ENCODE measurements at regions not wholly inside any gene's neighbourhood (a gene's known extent, or its start where the extent isn't known, plus 50 kb on each side); places are given as distances from the start of the nearest gene placed in this dataset.
"Not testable (repeated sequence)": the region's sequence is repeated elsewhere in the genome, so short reads cannot be mapped to it uniquely, and the experiment has no call there.

- no peaks in the 10 kb centered on the region for H3K9me3 Mint-ChIP-seq (ENCODE audit: insufficient read depth)
- WGBS (ENCODE audit: insufficient coverage), result no CpG with 5 or more reads among the region's 2 CpGs
- TF ChIP-seq EZH2 (IDR thresholded peaks at IDR 0.05; ENCODE audit: borderline replicate concordance, insufficient read depth, low read depth, low read length, poor library complexity, severe bottlenecking) (no peak), CTCF (IDR thresholded peaks at IDR 0.05) (no peak)
These were observed 756.7 kb upstream of the RGMB start for GRCh38 chr5:98016771-98017170.

GRCh38 chr5:98030273-98030672, 743.2 kb upstream of the RGMB start:
- POLR2A ChIA-PET; H3K4me3 Mint-ChIP-seq; H3K36me3 ChIP-seq (replicated peaks in 1 of 2; ENCODE audit: control extremely low read depth in 1 of 2, control insufficient read depth in 1 of 2, extremely low read depth in 1 of 2, insufficient read depth in 2 of 2, low read length in 1 of 2); H3K27ac ChIP-seq (ENCODE audit: low read length in 2 of 2); H3K9me3 ChIP-seq (ENCODE audit: control extremely low read depth in 1 of 3, control insufficient read depth in 2 of 3, insufficient read depth in 1 of 3, low read length in 2 of 3); H3K9ac ChIP-seq (ENCODE audit: low read length); H2AFZ ChIP-seq (ENCODE audit: insufficient read depth, low read depth, low read length, poor library complexity, severe bottlenecking); H3K4me1 Mint-ChIP-seq; H3K27me3 ChIP-seq (replicated peaks in 1 of 4; ENCODE audit: control extremely low read depth in 1 of 4, control insufficient read depth in 3 of 4, insufficient read depth in 4 of 4, low read length in 3 of 4); ATAC-seq (ENCODE audit: low read depth); H3K27me3 Mint-ChIP-seq; intact Hi-C loops (cut with micrococcal nuclease); H3K4me1 ChIP-seq (ENCODE audit: control insufficient read depth in 2 of 2, insufficient read depth in 2 of 2, low read length in 2 of 2); H3K79me2 ChIP-seq (ENCODE audit: control insufficient read depth, insufficient read depth, low read length); H3K27ac Mint-ChIP-seq; H3K4me2 ChIP-seq (replicated peaks; ENCODE audit: low read depth, low read length, poor library complexity, severe bottlenecking); DNase-seq; CTCF ChIA-PET; H4K20me1 ChIP-seq (ENCODE audit: control insufficient read depth, insufficient read depth, low read length, poor library complexity, severe bottlenecking); H3K4me3 ChIP-seq (ENCODE audit: control extremely low read depth in 1 of 5, extremely low read depth in 1 of 5, insufficient read depth in 1 of 5, low read depth in 2 of 5, low read length in 4 of 5); H3K9me3 Mint-ChIP-seq (ENCODE audit: insufficient read depth): not testable (repeated sequence)
- 78% methylated on average over 2 of the region's 4 CpGs for WGBS (ENCODE audit: insufficient coverage)

More at GRCh38 chr5:98016771-98017170, 756.7 kb upstream of the RGMB start:
- H3K27ac Mint-ChIP-seq, result no peak overlapping the region
- POLR2A ChIA-PET, result no interaction called here
- Histone ChIP-seq H3K9ac (ENCODE audit: low read length) (no peak overlapping the region), H3K4me1 (ENCODE audit: control insufficient read depth in 2 of 2, insufficient read depth in 2 of 2, low read length in 2 of 2) (no peaks in the 10 kb centered on the region), H2AFZ (ENCODE audit: insufficient read depth, low read depth, low read length, poor library complexity, severe bottlenecking) (no peak overlapping the region), H3K36me3 (replicated peaks in 1 of 2; ENCODE audit: control extremely low read depth in 1 of 2, control insufficient read depth in 1 of 2, extremely low read depth in 1 of 2, insufficient read depth in 2 of 2, low read length in 1 of 2) (no peaks in the 10 kb centered on the region), H3K4me3 (ENCODE audit: control extremely low read depth in 1 of 5, extremely low read depth in 1 of 5, insufficient read depth in 1 of 5, low read depth in 2 of 5, low read length in 4 of 5) (no peak overlapping the region), H3K27ac (ENCODE audit: low read length in 2 of 2) (no peak overlapping the region), H3K79me2 (ENCODE audit: control insufficient read depth, insufficient read depth, low read length) (no peaks in the 10 kb centered on the region), H4K20me1 (ENCODE audit: control insufficient read depth, insufficient read depth, low read length, poor library complexity, severe bottlenecking) (no peaks in the 10 kb centered on the region), H3K4me2 (replicated peaks; ENCODE audit: low read depth, low read length, poor library complexity, severe bottlenecking) (no peak overlapping the region), H3K9me3 (ENCODE audit: control extremely low read depth in 1 of 3, control insufficient read depth in 2 of 3, insufficient read depth in 1 of 3, low read length in 2 of 3) (peaks cover 0 to 3% (median 0%) of the 10 kb centered on the region in 3 donors), H3K27me3 (replicated peaks in 1 of 4; ENCODE audit: control extremely low read depth in 1 of 4, control insufficient read depth in 3 of 4, insufficient read depth in 4 of 4, low read length in 3 of 4) (no peaks in the 10 kb centered on the region)
- CTCF ChIA-PET, result no interaction called here
- H3K4me3 Mint-ChIP-seq, result no peak overlapping the region
- H3K27me3 Mint-ChIP-seq, result no peaks in the 10 kb centered on the region
- ATAC-seq (ENCODE audit: low read depth) (no peak), DNase-seq (no peak)
- H3K4me1 Mint-ChIP-seq, result no peaks in the 10 kb centered on the region
- intact Hi-C loops (cut with micrococcal nuclease), result no loop called here

- H3K4me3 ChIP-seq (ENCODE audit: control extremely low read depth in 1 of 5, extremely low read depth in 1 of 5, insufficient read depth in 1 of 5, low read depth in 2 of 5, low read length in 4 of 5); H3K4me3 Mint-ChIP-seq; H3K4me2 ChIP-seq (replicated peaks; ENCODE audit: low read depth, low read length, poor library complexity, severe bottlenecking); H3K27ac Mint-ChIP-seq; H3K27me3 Mint-ChIP-seq; H3K27me3 ChIP-seq (replicated peaks in 1 of 4; ENCODE audit: control extremely low read depth in 1 of 4, control insufficient read depth in 3 of 4, insufficient read depth in 4 of 4, low read length in 3 of 4); H3K27ac ChIP-seq (ENCODE audit: low read length in 2 of 2); DNase-seq; H3K9me3 Mint-ChIP-seq (ENCODE audit: insufficient read depth); H3K79me2 ChIP-seq (ENCODE audit: control insufficient read depth, insufficient read depth, low read length); ATAC-seq (ENCODE audit: low read depth); H4K20me1 ChIP-seq (ENCODE audit: control insufficient read depth, insufficient read depth, low read length, poor library complexity, severe bottlenecking); H3K9ac ChIP-seq (ENCODE audit: low read length); H2AFZ ChIP-seq (ENCODE audit: insufficient read depth, low read depth, low read length, poor library complexity, severe bottlenecking); H3K4me1 Mint-ChIP-seq; POLR2A ChIA-PET; H3K9me3 ChIP-seq (ENCODE audit: control extremely low read depth in 1 of 3, control insufficient read depth in 2 of 3, insufficient read depth in 1 of 3, low read length in 2 of 3); H3K36me3 ChIP-seq (replicated peaks in 1 of 2; ENCODE audit: control extremely low read depth in 1 of 2, control insufficient read depth in 1 of 2, extremely low read depth in 1 of 2, insufficient read depth in 2 of 2, low read length in 1 of 2); H3K4me1 ChIP-seq (ENCODE audit: control insufficient read depth in 2 of 2, insufficient read depth in 2 of 2, low read length in 2 of 2); CTCF ChIA-PET; intact Hi-C loops (cut with micrococcal nuclease): not testable (repeated sequence)
- 75% methylated on average over 5 of the region's 5 CpGs for WGBS (ENCODE audit: insufficient coverage)
These were observed 742.4 kb upstream of the RGMB start for GRCh38 chr5:98031036-98031435.
